Urothelium cell line (cell line): ENCODE measurements at regions not wholly inside any gene's neighbourhood (a gene's known extent, or its start where the extent isn't known, plus 50 kb on each side); places are given as distances from the start of the nearest gene placed in this dataset.
A peak's percentile ranks its signal among the peaks of the same experiment; 100 is the strongest.

Experiments used
- DNase-seq: peaks from one replicate; pipeline ENCODE4 v3.0.0; 2011; ENCODE audit warnings: low spot score, mixed read lengths
- FAIRE-seq: peaks from 2 replicates; lab custom pipeline; 2011; peaks lifted over from hg19 to GRCh38; lab: Jason Lieb, UNC

DNA sequence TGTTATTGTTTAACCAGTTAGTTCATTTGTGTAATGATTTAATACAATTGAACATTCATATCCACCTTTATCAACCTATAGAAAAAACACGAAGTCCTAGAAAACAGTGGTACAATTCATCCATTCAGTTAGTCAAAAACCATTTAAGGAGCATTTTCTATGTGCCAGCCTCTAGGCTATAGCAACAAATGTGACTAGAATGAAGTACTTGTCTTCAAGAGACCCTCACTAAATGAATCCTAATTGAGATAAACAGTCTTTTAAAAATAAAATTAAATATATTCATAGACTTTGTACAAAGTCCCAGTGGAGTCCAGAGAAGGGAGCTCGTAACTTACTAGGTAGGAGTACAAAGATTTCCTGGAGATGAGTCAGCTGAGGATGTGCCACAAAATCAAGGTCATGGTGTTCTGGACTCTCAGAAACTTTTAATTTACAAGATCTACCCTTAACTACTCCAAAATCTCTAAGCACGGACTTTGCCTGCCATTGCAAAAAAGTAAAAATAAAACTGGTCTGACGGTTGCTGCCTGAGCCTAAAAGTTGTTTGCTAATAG is 430.7 kb upstream of the DCN start:
- no peak for FAIRE-seq
- no peak for DNase-seq

DNA sequence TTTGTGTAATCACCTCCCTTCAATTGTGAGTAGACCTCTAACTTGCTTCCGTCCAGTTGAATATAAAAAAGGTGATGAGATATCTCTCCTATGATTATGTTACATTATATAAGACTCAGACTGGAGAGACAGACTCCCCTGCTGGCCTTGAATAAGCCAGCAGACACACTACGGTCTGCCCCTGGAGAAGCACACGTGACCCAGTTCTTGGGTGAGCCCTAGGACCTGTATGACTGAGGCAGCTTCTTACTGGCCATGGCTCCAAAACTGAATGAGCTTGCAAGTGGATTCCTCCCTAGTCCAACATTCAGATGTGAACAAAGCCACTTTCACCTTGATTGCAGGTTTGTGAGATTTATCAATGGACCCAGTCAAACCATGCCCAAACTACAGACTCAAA is 427.9 kb upstream of the DCN start:
- DNase-seq (no peak), FAIRE-seq (no peak)

DNA sequence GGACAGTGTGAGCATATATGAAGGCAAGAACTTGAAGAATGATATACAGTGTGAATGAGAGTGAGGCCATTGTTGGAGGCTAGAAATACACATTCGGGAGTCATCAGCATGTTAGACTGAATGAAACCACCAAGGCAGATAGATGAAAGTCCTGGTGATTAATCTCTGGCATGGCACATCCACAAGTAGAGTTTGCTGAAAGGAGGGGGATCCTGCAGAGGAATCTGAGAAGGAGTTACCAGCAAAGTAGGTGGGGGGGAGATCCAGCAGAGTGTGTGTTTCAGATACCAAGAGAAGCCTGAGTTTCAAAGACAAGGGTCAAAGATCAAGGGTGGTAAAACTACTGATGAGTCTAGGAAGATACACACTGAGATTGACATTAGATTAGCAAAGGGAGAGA is 426.7 kb upstream of the DCN start:
- no peak for FAIRE-seq
- DNase-seq = no peak

DNA sequence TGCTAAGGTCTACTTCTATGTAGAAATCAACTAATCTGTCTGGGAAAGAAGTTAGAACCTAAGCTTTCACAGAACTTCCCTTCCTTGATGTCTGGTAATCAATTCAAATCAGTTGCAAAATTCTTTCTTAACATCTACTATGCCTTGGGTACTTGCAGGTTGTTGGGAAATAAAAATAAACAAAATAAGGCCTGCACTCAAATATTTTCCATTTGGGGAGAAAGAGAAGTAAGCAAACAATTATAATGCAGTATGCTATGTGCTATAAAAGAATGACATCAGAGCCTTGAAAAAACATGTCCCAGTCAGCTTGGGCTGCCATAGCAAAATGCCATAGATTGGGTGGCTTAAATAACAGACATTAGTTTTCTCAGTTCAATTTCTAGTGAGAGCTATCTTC is 425.9 kb upstream of the DCN start:
- FAIRE-seq = no peak
- DNase-seq = no peak

DNA sequence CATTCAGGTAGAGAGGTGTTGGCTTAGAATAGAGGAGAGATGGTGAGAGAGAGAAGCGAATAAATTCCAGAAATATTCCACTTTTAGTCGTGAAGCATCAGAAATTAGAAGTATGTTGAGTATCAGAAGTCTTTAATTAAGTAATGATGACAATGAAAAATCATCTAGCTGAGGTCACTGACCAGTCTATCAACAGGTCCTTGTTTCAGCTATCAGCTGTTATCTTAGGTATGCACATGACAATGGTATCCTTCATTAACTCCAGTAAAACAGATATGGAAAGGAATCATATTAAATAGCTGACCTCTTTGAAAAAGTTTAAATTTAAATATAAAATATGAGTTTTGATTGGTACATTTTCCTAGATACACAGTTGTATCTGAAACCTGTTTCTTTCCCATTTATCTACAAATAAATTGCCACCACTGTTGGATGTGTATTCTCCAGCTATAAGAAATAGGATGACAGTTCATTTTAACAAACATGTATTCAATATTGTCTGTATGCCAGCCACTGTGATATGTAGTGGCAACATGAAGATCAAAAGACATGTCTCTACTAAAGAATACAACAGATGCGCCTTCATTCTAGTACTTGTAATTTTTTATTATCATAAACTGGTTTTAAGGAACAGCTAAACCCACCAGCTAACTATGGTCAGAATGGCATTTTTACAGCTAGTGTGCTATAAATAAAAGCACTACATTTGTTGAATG is 424.2 kb upstream of the DCN start:
- FAIRE-seq = no peak
- DNase-seq = no peak

DNA sequence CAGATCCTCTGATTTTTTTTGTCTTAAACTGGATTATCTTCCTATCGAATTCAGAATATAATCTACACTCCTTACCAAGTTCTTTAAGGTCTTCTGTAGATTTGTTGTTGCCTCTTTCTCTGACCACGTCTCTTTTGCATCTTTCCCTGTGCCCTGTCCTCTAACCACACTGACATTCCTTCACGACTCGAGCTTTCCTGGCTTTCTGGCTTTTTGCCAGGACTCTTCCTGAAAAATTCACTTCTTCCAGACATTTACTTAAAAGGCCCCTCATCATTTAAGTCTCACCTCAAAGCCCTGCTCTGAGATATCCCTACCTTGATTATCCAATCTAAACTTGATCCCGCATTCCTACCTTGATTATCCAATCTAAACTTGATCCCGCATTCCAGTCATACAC is 422.3 kb upstream of the DCN start:
- no peak for FAIRE-seq

DNA sequence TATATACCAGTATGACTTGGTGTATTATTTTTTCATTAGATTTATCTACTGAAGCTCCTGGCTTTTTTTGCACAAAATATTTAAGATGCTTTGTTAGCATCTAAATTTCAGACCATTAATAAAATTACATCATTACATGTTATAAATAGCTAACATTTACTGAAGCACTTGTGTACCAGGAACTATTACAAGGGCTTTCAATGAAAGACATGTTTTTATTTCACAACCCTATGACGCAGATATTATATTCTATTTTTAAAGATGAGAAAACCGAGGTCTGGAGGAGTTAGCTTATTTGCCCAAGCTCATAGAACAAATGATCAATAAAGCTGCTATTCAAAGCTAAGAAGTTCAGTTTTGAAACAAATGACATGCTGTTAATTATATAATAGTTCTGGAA is 420.4 kb upstream of the DCN start:
- FAIRE-seq = no peak
- DNase-seq = no peak

More for the DNA sequence above, 422.3 kb upstream of the DCN start:
- peak; percentile 2 for DNase-seq

DNA sequence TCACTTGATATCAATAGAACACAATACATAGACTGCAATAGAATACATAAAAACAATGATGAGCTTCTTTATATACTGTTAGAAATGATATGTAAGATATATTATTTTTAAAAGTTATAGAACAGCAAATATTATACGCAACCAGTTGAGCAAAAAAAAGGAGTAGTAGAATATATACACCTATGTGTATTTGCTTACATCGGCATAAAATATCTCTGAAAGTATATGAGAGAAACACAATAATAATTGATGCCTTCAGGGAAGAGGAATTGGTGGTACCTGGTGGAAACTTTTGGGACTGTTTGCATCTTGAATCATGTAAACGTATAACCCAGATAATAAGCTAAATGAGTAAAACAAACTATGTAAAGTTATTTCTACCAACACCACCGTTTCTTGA is 418.4 kb upstream of the DCN start:
- DNase-seq (no peak), FAIRE-seq (no peak)

DNA sequence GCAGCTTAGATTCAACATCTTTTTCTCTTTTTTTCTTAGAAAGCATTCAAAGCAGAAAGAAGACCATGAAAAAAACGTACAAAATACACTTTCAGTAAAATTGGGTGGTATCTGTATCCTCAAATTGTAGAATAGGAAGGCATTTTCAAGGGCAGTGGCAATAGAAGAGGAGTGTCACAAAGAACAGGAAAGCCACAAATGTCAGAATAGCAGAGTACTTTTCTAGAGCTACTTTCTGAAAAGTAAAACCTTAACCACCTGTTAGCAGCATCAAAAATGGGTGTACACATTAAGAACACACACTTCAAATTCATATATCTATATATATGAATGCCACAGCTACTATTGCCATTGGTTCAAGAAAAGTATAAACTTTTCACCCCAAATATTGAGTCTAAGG is 412.1 kb upstream of the DCN start:
- DNase-seq (no peak), FAIRE-seq (no peak)

DNA sequence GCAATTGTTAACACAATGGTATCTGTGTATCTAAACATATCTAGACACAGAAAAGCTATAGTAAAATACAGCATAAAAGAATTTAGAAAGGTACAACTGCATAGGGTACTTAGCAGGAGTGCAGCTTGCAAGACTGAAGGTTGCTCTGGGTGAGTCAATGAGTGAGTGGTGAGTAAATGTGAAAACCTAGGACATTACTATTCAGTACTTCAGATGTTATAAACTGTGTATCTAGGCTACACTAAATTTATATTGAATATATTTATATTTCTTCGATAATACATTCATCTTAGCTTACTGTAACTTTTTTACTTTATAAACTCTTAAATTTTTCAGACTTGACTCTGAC is 409.0 kb upstream of the DCN start:
- FAIRE-seq (no peak), DNase-seq (no peak)

DNA sequence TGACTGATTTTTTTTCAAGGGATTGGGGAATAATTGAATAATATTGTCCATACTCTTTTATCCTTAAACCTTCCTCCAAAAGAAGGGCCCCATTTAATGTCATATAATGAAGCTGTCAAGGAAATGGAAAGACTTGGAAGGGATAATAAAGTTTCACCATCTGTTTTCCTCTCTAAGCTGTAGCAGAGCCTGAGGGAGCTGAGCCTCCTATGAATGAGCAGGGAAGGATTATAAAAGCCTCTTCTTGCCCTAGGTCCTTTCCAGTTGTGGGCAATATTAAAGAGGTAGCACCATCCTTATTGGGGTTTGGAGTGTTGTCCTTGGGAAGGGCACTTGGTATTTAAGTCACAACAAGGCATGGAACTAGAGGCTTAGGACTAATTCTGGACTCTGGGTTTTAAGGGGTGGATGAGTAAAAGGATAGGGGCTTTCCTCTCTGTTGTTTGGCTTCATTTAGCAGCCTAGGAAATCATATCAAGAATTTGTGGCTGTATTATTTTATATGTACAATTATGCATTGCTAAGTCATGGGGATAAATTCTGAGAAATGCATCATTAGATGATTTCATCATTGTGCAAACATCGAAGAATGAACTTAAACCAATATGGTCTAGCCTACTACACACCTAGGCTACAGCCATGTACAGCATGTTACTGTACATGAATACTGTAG is 408.5 kb upstream of the DCN start:
- no peak for FAIRE-seq

DNA sequence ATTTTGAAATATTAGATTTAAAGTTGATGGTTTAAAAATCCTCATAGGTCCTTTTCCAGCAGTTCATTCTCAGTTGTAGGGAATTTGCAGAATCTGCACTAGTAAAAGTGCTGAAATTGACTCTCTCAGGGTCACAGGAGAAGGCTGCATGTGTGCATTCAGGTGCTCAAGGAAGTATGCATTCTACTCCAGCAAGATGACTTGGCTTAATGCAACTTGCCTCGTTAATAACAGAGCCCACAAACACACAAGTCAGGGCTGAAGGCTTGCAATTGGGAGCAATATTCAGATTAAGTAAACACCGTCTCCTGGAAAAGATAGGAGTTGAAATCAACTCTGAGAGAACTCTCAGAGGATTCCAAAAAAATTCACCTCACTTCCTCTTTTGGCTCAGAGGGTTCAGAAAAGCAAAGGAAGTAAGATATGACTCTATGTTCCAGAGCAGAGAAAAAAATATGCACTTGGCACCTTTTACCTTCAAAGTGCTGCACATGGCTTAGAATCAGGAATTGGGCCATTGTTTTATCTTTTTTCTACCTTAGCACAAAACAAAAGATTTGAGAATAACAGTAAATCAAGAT is 406.3 kb upstream of the DCN start:
- FAIRE-seq (no peak), DNase-seq (no peak)

More for the DNA sequence above, 408.5 kb upstream of the DCN start:
- DNase-seq = no peak

DNA sequence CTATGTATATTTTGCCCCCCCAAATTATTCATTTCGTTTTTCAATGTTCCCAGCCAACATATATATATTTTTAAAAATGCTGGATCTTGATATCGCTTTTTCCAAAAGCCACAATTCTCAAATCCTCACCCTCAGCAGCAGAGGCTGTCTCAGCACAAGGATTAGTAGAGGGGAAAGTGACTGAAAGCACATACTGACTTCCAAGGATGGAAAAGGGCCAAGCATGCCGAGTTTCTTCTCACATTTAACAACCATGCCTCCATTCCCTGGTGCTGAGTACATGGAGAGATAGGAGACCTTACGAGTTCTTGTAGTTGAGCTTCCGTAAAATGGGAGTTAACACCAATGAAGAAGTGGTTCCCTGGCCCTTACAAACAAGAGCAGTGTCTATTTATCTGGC is 403.4 kb upstream of the DCN start:
- DNase-seq (no peak), FAIRE-seq (no peak)

DNA sequence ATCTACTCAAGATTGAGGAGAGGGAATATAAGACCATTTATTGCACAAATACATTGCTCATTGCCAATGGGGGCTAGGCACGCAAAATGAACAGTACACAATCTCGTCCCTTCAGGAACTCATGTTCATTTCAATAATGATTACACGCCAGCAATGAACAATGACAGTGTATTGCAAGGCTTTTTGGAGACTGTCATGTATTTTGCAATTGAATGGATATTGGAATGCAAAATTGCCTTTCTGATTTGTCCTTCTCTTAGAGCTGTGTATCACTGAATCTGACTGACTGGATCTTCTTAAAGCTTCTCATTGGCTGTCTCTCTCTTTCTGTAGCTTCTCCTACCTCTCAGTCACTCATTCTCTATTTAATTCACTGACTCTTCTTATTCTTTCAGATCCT is 400.2 kb upstream of the DCN start:
- DNase-seq = no peak
- no peak for FAIRE-seq

DNA sequence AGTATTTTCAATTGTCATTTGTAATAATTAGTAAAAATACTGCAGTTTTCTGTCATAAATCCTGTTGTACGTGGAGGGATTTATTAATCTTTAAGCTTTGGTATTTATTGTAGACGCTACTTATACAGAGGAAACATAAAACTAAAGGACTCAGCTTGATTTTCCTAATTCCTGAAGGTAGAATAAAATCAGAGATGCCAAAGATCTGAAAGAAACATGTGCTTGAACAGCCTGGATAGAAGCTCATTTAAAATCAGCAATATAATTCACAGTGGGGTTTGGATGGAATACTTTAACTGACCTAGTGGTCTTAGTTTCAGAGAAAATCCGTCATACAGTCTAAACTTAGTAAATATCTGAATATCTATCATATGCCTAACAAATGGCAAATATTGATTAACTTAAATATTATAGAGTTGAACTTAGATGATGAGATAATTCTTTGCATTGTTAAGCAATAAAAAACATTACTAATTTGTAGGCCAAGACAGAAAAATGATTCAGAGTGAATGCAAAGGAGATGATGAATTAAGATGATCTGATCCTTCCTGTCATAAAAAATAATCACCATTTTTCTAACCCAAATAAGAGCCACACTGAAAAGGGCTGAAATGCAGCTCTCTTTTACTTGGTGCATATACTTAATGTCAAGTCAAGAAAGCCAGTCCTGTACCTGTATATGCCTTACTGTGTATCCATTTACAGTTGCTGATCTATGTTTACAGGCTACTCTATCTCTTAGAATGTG is 397.1 kb upstream of the DCN start:
- no peak for DNase-seq
- no peak for FAIRE-seq

DNA sequence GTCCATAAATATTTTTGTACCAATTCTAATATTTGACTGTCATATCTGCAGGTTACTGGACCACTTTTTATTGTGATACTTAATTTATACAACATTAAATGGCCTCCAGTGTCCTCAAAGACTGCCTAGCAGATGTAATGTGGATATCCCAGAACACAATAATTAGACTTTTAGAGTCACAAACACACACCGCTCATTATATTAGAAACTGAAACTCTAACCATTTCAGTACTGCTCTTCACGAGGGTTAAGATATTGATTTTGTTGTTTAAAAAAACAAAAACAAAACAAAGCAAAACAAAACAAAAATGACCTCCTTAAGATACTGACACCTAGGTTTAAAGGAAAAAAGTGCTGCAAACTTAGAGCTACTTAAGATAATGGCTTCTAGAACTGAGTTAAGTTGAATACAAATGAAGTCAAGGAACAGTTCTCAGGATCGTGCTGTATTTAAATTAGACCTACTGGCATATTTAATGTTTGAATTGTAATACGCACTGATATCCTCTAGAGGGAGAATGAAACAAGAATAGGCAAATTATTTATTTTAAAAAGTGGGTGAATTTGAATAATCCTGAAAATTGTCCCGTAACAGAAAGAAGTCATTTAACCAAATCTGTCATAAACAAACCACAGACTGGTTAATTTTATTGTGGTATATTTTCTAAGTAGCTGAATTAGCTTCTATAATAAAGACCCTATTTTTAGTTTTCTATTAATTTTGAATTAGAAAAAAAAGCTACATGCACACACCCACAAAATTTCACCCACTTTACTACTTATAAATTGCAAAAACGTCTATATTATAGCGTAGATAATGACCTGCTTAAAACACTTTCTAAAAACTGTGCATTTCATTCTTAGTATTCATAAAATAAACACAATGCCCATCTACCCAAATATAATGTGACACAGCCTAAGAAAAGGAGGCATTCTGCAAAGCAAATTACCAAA is 395.2 kb upstream of the DCN start:
- no peak for FAIRE-seq
- DNase-seq = no peak

DNA sequence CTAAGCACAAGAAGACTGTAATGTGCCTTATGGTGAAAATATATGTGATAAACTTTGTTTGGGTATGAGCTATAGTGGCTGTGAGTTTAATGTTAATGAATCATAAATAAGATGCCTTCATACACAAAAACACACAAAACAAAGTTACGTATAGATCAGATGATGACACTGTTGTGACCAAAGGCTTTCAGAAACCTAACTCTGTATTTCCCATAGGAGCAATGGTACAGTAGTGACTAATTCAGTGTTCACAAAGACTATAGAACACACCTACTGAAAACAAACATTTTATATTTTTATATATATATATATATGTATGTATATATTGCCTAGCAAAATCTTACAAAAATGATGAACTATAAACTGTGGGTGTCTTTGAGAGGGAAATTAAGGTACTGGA is 393.8 kb upstream of the DCN start:
- DNase-seq = no peak

DNA sequence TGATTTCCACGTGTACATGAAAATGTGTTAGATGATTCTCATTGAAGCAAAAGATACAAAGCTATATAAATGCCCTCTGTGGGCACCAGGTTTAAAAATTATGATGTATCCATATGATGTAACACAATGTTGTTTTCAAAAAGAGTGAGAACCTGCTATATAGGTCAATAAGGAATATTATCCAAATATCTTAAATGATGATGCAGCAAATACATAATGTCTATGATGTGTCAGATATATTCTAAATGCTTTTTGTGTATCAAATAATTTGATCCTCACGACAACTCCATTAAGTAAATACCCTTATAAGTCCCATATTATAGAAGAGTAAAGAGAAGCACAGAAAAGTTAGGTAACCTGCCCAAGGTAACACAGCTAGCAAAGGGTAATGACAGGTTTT is 393.0 kb upstream of the DCN start:
- DNase-seq = no peak

More for the DNA sequence above, 393.8 kb upstream of the DCN start:
- FAIRE-seq = no peak

DNA sequence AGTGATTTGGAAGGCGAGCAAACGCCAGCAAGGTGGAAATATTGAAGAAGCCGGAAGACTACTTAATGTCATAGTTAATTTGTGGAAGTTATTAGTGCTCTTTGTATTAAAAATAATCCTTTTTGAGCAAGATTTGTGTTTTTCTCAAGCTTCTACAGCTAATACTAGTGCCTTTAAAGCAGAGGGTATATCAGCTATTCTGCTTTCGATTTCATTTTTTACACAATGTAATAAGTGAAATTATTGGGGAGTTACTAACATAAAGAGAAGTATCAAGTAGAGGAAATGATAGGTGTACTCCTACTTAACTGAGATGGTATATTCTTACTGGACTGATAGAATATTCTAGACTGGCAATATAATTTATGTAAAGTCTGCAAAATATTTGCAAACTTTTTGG is 392.4 kb upstream of the DCN start:
- DNase-seq = no peak
- FAIRE-seq = no peak

More for the DNA sequence above, 393.0 kb upstream of the DCN start:
- no peak for FAIRE-seq

DNA sequence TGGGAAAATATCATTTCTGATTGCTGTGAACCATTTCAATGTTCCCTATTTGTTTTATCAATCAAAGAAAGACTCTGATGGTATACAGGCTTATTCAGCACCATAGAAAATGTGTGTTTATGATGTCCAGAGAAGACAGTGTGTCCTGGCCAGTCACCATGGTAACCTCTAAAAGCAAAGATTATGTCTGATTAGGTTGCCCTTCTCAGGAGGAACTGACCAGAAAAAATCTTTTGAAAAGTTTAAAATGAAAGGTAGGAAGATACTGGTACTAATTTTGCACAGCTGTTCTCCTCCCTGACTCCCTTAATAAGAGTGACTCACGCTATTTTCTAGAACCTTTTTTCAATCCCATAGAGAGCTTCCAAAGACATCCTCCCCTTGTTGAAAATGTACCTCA is 391.8 kb upstream of the DCN start:
- no peak for DNase-seq
- no peak for FAIRE-seq
